ENCODE measurements at regions not wholly inside any gene's neighbourhood (a gene's known extent, or its start where the extent isn't known, plus 50 kb on each side); places are given as distances from the start of the nearest gene placed in this dataset.

- Histone ChIP-seq H3K27me3 (ENCODE audit: control insufficient read depth in 4 of 4, insufficient read depth in 4 of 4, low read length in 3 of 4) (no peaks in the 10 kb centered on the region), H3K4me3 (ENCODE audit: low read depth in 1 of 3, low read length in 3 of 3) (no peak overlapping the region), H3K27ac (ENCODE audit: low read depth in 1 of 2, low read length in 2 of 2) (no peak overlapping the region), H3K4me1 (ENCODE audit: control insufficient read depth in 4 of 4, insufficient read depth in 4 of 4, low read length in 3 of 4) (no peaks in the 10 kb centered on the region), H3K36me3 (ENCODE audit: control insufficient read depth in 4 of 4, insufficient read depth in 3 of 4, low read depth in 1 of 4, low read length in 3 of 4) (no peaks in the 10 kb centered on the region), H3K9ac (ENCODE audit: low read depth in 1 of 2, low read length in 2 of 2) (no peak overlapping the region), H3K9me3 (ENCODE audit: control insufficient read depth in 4 of 4, low read length in 3 of 4) (no peaks in the 10 kb centered on the region)
- WGBS, result 83% methylated on average over 1 of the region's 1 CpG
- TF ChIP-seq, protein P1, sequence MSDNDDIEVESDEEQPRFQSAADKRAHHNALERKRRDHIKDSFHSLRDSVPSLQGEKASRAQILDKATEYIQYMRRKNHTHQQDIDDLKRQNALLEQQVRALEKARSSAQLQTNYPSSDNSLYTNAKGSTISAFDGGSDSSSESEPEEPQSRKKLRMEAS (IDR thresholded peaks at IDR 0.05), result no peak
- TF ChIP-seq FOXA2 (IDR thresholded peaks at IDR 0.05), result no peak
- no peak for TF ChIP-seq HNF4G (IDR thresholded peaks at IDR 0.05)
- TF ChIP-seq TAF1 (conservative IDR thresholded peaks at IDR 0.05), result no peak
- no peak for DNase-seq (ENCODE audit: low spot score)
These were observed 162.8 kb downstream of the RAB38 start for GRCh38 chr11:88012456-88012855.

DNA sequence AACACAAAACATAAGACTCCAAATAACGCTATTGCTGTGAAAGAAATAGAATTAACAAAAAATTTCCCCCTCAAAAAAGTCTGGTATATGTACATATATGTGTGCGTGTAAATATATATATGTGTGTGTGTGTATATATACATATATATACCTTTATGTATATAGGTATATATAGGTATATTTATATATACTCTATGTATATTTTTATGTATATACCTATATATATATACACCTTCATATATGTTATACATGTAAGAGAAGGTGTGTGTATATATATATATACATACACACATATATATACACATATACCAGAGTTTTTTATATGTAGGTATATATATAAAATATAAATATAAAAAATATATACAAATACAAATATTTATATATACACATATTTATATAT, 199.2 kb downstream of the RAB38 start:
- Histone ChIP-seq H3K4me1 (ENCODE audit: control insufficient read depth in 4 of 4, insufficient read depth in 4 of 4, low read length in 3 of 4) (no peaks in the 10 kb centered on the region), H3K4me3 (ENCODE audit: low read depth in 1 of 3, low read length in 3 of 3) (no peak overlapping the region), H3K27me3 (ENCODE audit: control insufficient read depth in 4 of 4, insufficient read depth in 4 of 4, low read length in 3 of 4) (no peaks in the 10 kb centered on the region), H3K9ac (ENCODE audit: low read depth in 1 of 2, low read length in 2 of 2) (no peak overlapping the region), H3K36me3 (ENCODE audit: control insufficient read depth in 4 of 4, insufficient read depth in 3 of 4, low read depth in 1 of 4, low read length in 3 of 4) (no peaks in the 10 kb centered on the region), H3K27ac (ENCODE audit: low read depth in 1 of 2, low read length in 2 of 2) (no peak overlapping the region), H3K9me3 (ENCODE audit: control insufficient read depth in 4 of 4, low read length in 3 of 4) (no peaks in the 10 kb centered on the region)
- no peak for TF ChIP-seq NR2F2 (IDR thresholded peaks at IDR 0.05)
- TF ChIP-seq, protein P2, sequence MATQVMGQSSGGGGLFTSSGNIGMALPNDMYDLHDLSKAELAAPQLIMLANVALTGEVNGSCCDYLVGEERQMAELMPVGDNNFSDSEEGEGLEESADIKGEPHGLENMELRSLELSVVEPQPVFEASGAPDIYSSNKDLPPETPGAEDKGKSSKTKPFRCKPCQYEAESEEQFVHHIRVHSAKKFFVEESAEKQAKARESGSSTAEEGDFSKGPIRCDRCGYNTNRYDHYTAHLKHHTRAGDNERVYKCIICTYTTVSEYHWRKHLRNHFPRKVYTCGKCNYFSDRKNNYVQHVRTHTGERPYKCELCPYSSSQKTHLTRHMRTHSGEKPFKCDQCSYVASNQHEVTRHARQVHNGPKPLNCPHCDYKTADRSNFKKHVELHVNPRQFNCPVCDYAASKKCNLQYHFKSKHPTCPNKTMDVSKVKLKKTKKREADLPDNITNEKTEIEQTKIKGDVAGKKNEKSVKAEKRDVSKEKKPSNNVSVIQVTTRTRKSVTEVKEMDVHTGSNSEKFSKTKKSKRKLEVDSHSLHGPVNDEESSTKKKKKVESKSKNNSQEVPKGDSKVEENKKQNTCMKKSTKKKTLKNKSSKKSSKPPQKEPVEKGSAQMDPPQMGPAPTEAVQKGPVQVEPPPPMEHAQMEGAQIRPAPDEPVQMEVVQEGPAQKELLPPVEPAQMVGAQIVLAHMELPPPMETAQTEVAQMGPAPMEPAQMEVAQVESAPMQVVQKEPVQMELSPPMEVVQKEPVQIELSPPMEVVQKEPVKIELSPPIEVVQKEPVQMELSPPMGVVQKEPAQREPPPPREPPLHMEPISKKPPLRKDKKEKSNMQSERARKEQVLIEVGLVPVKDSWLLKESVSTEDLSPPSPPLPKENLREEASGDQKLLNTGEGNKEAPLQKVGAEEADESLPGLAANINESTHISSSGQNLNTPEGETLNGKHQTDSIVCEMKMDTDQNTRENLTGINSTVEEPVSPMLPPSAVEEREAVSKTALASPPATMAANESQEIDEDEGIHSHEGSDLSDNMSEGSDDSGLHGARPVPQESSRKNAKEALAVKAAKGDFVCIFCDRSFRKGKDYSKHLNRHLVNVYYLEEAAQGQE (IDR thresholded peaks at IDR 0.05), result no peak
- TF ChIP-seq, protein P3, sequence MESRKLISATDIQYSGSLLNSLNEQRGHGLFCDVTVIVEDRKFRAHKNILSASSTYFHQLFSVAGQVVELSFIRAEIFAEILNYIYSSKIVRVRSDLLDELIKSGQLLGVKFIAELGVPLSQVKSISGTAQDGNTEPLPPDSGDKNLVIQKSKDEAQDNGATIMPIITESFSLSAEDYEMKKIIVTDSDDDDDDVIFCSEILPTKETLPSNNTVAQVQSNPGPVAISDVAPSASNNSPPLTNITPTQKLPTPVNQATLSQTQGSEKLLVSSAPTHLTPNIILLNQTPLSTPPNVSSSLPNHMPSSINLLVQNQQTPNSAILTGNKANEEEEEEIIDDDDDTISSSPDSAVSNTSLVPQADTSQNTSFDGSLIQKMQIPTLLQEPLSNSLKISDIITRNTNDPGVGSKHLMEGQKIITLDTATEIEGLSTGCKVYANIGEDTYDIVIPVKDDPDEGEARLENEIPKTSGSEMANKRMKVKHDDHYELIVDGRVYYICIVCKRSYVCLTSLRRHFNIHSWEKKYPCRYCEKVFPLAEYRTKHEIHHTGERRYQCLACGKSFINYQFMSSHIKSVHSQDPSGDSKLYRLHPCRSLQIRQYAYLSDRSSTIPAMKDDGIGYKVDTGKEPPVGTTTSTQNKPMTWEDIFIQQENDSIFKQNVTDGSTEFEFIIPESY (IDR thresholded peaks at IDR 0.05), result no peak
- TF ChIP-seq HNF4G (IDR thresholded peaks at IDR 0.05), result no peak
- TF ChIP-seq YY1 (IDR thresholded peaks at IDR 0.05), result no peak
- TF ChIP-seq TAF1 (conservative IDR thresholded peaks at IDR 0.05), result no peak
- TF ChIP-seq RXRA (IDR thresholded peaks at IDR 0.05), result no peak
- no peak for TF ChIP-seq EGR1 (IDR thresholded peaks at IDR 0.05; ENCODE audit: low read depth in 2 of 2)
- no peak for DNase-seq (ENCODE audit: low spot score)
- WGBS, result 94% methylated on average over 2 of the region's 2 CpGs

GRCh38 chr11:87974797-87975196, 200.4 kb downstream of the RAB38 start:
- Histone ChIP-seq H3K27me3 (ENCODE audit: control insufficient read depth in 4 of 4, insufficient read depth in 4 of 4, low read length in 3 of 4) (no peaks in the 10 kb centered on the region), H3K36me3 (ENCODE audit: control insufficient read depth in 4 of 4, insufficient read depth in 3 of 4, low read depth in 1 of 4, low read length in 3 of 4) (no peaks in the 10 kb centered on the region), H3K9me3 (ENCODE audit: control insufficient read depth in 4 of 4, low read length in 3 of 4) (no peaks in the 10 kb centered on the region), H3K4me1 (ENCODE audit: control insufficient read depth in 4 of 4, insufficient read depth in 4 of 4, low read length in 3 of 4) (no peaks in the 10 kb centered on the region), H3K9ac (ENCODE audit: low read depth in 1 of 2, low read length in 2 of 2) (no peak overlapping the region), H3K4me3 (ENCODE audit: low read depth in 1 of 3, low read length in 3 of 3) (no peak overlapping the region), H3K27ac (ENCODE audit: low read depth in 1 of 2, low read length in 2 of 2) (no peak overlapping the region)
- 66% methylated on average over 3 of the region's 3 CpGs for WGBS
- DNase-seq (ENCODE audit: low spot score), result no peak
- TF ChIP-seq HNF4A (conservative IDR thresholded peaks at IDR 0.05), result no peak
- TF ChIP-seq, protein P4, sequence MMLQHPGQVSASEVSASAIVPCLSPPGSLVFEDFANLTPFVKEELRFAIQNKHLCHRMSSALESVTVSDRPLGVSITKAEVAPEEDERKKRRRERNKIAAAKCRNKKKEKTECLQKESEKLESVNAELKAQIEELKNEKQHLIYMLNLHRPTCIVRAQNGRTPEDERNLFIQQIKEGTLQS (IDR thresholded peaks at IDR 0.05), result no peak
- no peak for TF ChIP-seq FOXA1 (IDR thresholded peaks at IDR 0.05)
- TF ChIP-seq, protein P3 (IDR thresholded peaks at IDR 0.05), result no peak
- TF ChIP-seq GABPA (IDR thresholded peaks at IDR 0.05 in 1 of 2, conservative IDR thresholded peaks at IDR 0.05 in 1 of 2), result no peak
- TF ChIP-seq FOXA2 (IDR thresholded peaks at IDR 0.05), result no peak
- TF ChIP-seq HNF4G (IDR thresholded peaks at IDR 0.05), result no peak
- TF ChIP-seq SP1 (IDR thresholded peaks at IDR 0.05), result no peak
- no peak for TF ChIP-seq JUND (IDR thresholded peaks at IDR 0.05)
- TF ChIP-seq, protein P2 (IDR thresholded peaks at IDR 0.05), result no peak
- TF ChIP-seq RXRA (IDR thresholded peaks at IDR 0.05), result no peak
- no peak for TF ChIP-seq RAD21 (IDR thresholded peaks at IDR 0.05)
- no peak for TF ChIP-seq NR2F2 (IDR thresholded peaks at IDR 0.05)
- TF ChIP-seq EGR1 (IDR thresholded peaks at IDR 0.05; ENCODE audit: low read depth in 2 of 2), result no peak

All from liver (tissue), 7 donors.